Activated T-cell treated with anti-CD3 and anti-CD28 coated beads, Interleukin-2, amount 50 U/mL, for 24 hours (primary cell): ENCODE measurements at regions not wholly inside any gene's neighbourhood (a gene's known extent, or its start where the extent isn't known, plus 50 kb on each side); places are given as distances from the start of the nearest gene placed in this dataset.
"Not testable (repeated sequence)": the region's sequence is repeated elsewhere in the genome, so short reads cannot be mapped to it uniquely, and the experiment has no call there.

Experiments used
- DNase-seq: peaks from one replicate; pipeline ENCODE4 v3.0.0-alpha.2; 2020
- H3K27ac Mint-ChIP-seq: 2 replicates; pipeline ENCODE4 v1.8.0; 2020; ENCODE audit warnings: mild to moderate bottlenecking, mixed read lengths
- H3K27me3 Mint-ChIP-seq: 2 replicates; pipeline ENCODE4 v1.8.0; 2020; ENCODE audit warnings: mixed read lengths
- H3K36me3 Mint-ChIP-seq: 2 replicates; pipeline ENCODE4 v1.8.0; 2020; ENCODE audit warnings: low read depth, mixed read lengths
- H3K4me1 Mint-ChIP-seq: 2 replicates; pipeline ENCODE4 v1.8.0; 2020; ENCODE audit warnings: low read depth, mixed read lengths
- H3K4me3 Mint-ChIP-seq: 2 replicates; pipeline ENCODE4 v1.8.0; 2020; ENCODE audit warnings: mild to moderate bottlenecking, moderate library complexity, mixed read lengths
- H3K9me3 Mint-ChIP-seq: 2 replicates; pipeline ENCODE4 v1.8.0; 2020; ENCODE audit warnings: mixed read lengths

DNA sequence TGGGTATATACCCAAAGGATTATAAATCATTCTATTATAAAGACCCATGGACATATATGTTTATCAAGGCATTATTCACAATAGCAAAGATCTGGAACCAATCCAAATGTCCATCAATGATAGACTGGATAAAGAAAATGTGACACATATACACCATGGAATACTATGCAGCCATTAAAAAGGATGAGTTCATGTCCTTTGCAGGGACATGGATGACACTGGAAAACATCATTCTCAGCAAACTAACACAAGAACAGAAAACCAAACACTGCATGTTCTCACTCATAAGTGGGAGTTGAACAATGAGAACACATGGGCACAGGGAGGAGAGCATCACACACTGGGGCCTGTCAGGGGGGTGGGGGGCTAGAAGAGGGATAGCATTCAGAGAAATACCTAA lies 136.9 kb upstream of the ST8SIA4 start:
- H3K27me3 Mint-ChIP-seq, H3K36me3 Mint-ChIP-seq, DNase-seq, H3K27ac Mint-ChIP-seq, H3K4me1 Mint-ChIP-seq, H3K9me3 Mint-ChIP-seq, H3K4me3 Mint-ChIP-seq: not testable (repeated sequence)

DNA sequence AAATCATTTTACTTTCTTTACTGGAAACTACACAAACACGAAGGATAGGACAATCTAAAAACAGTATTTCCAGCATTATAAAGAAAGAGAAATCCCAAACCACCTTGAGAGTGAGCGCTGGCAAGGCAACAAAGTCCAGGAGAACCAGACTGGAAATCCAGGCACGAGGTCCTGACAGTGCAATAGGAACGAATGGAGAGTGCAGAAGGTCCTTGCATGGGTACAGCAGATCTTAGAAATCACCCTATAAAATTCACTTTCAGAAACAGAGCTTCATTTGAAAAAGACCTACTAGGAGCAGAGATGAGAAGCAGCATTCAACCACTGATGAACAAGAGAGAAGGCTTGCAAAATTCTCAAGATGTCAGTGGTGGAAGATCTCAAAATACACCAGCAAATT lies 133.7 kb upstream of the ST8SIA4 start:
- H3K27me3 Mint-ChIP-seq = peaks cover 2% of the 10 kb centered on the region
- no peaks in the 10 kb centered on the region for H3K4me1 Mint-ChIP-seq
- H3K9me3 Mint-ChIP-seq = peaks cover 4% of the 10 kb centered on the region
- DNase-seq = no peak
- no peak overlapping the region for H3K27ac Mint-ChIP-seq
- no peak overlapping the region for H3K4me3 Mint-ChIP-seq
- H3K36me3 Mint-ChIP-seq = no peaks in the 10 kb centered on the region

DNA sequence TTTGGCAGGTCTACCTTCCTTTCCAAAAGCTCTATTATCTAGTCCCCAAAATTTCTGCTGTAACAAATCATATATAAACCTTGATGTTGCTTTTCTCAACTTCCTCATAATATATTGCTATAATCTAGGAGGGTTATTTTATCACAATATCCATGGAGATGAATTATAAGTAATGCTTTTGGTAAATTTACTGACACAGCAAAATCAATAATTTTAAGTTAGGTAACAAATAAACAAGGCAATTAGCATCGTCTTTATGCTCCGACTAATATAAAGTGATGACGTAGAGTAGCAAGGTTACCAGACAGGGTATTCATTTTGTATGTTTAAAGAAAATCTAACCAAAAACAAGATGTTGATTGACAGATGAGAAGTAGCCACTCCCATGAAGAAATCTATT lies 132.3 kb upstream of the ST8SIA4 start:
- Mint-ChIP-seq H3K27me3 (peaks cover under 1% of the 10 kb centered on the region), H3K27ac (no peak overlapping the region), H3K4me1 (no peaks in the 10 kb centered on the region), H3K4me3 (no peak overlapping the region), H3K9me3 (peaks cover 4% of the 10 kb centered on the region), H3K36me3 (no peaks in the 10 kb centered on the region)
- no peak for DNase-seq

DNA sequence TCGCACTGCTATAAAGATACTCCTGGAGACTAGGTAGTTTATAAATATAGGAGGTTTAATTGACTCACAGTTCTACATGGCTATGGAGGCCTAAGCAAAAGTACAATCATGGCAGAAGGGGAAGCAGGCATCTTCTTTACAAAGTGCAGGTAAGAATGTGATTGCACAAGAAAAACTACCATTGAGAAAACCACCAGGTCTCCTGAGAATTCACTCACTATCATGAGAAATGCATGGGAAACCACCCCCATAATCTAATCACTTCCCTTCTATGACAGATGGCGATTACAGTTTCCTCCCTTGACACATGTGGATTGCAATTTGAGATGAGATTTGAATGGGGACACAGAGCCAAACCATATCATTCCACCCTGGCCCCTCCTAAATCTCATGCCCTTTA lies 121.2 kb upstream of the ST8SIA4 start:
- no peaks in the 10 kb centered on the region for H3K4me1 Mint-ChIP-seq
- H3K36me3 Mint-ChIP-seq = no peaks in the 10 kb centered on the region
- peaks cover 4% of the 10 kb centered on the region for H3K9me3 Mint-ChIP-seq
- H3K27me3 Mint-ChIP-seq = no peaks in the 10 kb centered on the region
- no peak overlapping the region for H3K27ac Mint-ChIP-seq
- no peak for DNase-seq
- H3K4me3 Mint-ChIP-seq = no peak overlapping the region

DNA sequence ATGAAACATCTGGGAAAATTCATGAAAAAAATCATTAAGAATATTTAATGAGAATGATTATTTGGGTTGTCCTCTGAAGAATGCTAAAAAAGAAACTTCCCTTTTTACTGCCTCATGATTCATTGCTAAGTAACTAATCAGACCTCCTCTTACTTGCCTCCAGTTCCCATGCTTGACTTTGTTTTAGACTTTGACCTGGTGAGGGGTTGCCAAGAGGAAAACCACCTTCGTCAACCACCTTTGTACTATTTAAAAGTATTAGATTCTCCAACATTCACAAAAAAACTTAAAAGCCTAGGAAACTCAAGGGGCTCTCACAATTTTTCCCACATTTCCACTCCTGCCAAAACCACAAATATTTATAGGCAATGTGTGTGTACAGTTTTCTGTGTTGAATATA lies 115.2 kb upstream of the ST8SIA4 start:
- H3K4me3 Mint-ChIP-seq = no peak overlapping the region
- no peaks in the 10 kb centered on the region for H3K27me3 Mint-ChIP-seq
- no peak for DNase-seq
- H3K27ac Mint-ChIP-seq = no peak overlapping the region
- H3K4me1 Mint-ChIP-seq = no peaks in the 10 kb centered on the region
- H3K9me3 Mint-ChIP-seq = peaks cover 4% of the 10 kb centered on the region
- H3K36me3 Mint-ChIP-seq = no peaks in the 10 kb centered on the region

DNA sequence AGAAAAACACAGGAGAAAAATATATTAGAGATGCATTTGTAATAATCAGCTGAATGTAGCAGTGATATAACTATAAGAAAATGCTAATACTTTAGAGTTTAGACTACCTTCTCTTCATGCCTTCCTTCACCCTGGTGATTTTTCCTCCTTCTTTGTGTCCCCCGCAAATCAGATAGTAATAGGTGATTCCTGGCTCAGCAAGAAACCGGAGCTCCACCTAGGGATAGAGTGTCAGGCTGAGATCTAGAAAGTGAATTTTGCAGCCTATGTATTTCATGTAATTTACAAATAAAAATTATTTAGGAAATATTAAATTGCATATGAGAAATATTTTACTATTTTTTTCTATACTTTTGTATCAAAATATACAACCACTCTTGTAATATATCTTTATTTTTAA lies 109.8 kb upstream of the ST8SIA4 start:
- Mint-ChIP-seq H3K27ac (no peak overlapping the region), H3K9me3 (no peaks in the 10 kb centered on the region)

DNA sequence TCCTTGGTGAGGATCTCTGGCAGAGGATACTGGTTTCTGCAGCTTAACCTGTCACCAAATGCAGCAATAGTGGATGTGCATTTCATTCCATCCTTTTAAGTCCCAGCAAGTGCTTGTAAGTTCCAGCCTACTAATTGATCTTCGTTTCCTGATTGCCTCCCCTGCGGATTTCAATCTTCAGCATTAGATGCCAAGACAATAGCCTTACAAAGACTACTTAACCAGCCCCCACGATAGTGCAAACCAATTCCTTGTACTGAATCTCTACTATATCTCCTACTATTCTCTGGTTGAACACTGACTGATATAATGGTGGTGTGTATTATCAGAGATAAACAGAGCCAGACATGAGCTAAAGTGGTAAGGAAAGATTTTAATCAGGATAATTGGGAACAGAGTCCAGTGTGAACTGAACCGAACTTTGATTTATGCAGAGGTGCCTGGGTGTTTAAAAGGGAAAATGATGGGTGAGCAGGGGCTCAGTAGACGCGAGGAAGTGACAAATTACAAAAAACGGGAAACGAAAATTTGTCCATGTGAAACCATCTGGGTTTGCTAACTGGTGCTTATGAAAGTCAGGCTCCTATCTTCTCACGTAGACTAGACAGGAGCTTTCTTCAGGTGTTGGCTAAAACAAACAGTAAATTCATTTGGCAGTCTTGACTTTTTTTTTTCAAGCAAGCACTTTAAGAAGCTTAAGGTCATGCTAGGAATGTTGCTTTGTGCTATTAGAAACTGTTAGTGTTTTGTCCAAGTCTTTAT lies 106.9 kb upstream of the ST8SIA4 start:
- Mint-ChIP-seq H3K4me1 (no peaks in the 10 kb centered on the region), H3K4me3 (no peak overlapping the region), H3K27me3 (no peaks in the 10 kb centered on the region), H3K27ac (no peak overlapping the region), H3K36me3 (no peaks in the 10 kb centered on the region), H3K9me3 (no peaks in the 10 kb centered on the region)
- DNase-seq = no peak

More for the DNA sequence above, 109.8 kb upstream of the ST8SIA4 start:
- no peaks in the 10 kb centered on the region for H3K36me3 Mint-ChIP-seq
- no peaks in the 10 kb centered on the region for H3K27me3 Mint-ChIP-seq
- no peak for DNase-seq
- H3K4me3 Mint-ChIP-seq = no peak overlapping the region
- H3K4me1 Mint-ChIP-seq = no peaks in the 10 kb centered on the region

DNA sequence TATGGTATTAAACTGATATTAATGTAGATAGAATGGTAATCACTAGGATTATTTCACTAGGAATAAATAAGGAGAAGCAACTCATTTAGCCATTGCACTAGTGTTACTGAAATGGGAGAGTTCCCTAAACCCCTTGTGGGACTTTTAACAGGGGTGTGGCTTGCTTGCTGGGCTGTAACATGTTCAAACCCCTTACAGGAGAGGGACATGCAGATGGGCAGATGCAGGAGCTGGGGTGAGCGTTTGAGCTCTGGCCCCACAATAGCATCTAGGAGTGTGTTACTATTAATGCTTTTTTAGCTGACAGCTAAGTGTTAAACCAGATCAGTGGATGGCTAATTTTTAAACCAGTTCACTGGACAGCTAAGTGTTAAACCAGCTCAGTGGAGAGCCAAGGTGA lies 89.3 kb upstream of the ST8SIA4 start:
- Mint-ChIP-seq H3K27me3 (no peaks in the 10 kb centered on the region), H3K36me3 (no peaks in the 10 kb centered on the region), H3K27ac (no peak overlapping the region), H3K4me3 (no peak overlapping the region), H3K4me1 (no peaks in the 10 kb centered on the region), H3K9me3 (no peaks in the 10 kb centered on the region)
- no peak for DNase-seq

DNA sequence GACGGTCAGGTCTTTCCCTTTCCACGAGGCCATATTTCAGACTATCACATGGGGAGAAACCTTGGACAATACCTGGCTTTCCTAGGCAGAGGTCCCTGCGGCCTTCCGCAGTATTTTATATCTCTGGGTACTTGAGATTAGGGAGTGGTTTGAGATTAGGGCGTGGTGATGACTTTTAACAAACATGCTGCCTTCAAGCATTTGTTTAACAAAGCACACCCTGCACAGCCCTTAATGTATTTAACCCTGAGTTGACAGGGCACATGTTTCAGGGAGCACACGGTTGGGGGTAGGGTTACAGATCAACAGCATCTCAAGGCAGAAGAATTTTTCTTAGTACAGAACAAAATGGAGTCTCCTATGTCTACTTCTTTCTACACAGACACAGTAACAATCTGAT lies 80.5 kb upstream of the ST8SIA4 start:
- H3K27me3 Mint-ChIP-seq, H3K4me3 Mint-ChIP-seq, H3K9me3 Mint-ChIP-seq: not testable (repeated sequence)

DNA sequence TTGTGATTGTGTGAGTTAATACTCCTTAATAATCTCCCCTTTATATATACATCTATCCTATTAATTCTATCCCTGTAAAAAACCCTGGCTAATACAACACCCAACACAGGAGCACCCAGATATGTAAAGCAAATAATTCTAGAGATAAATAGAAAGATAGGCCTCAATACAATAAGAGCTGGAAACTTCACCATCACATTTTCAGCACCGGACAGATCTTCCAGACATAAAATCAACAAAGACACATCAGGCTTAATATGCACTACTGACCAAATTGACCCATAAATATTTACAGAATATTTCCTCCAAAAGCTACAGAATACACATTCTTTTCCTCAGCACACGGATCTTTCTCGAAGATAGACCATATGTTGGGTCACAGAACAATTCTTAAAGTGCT lies 71.0 kb upstream of the ST8SIA4 start:
- no peak for DNase-seq
- Mint-ChIP-seq H3K27me3 (no peaks in the 10 kb centered on the region), H3K4me1 (no peaks in the 10 kb centered on the region), H3K9me3 (peaks cover 3% of the 10 kb centered on the region), H3K36me3 (no peaks in the 10 kb centered on the region), H3K4me3 (no peak overlapping the region), H3K27ac (no peak overlapping the region)

More for the DNA sequence above, 80.5 kb upstream of the ST8SIA4 start:
- not testable (repeated sequence) for H3K4me1 Mint-ChIP-seq, H3K27ac Mint-ChIP-seq, H3K36me3 Mint-ChIP-seq, DNase-seq

DNA sequence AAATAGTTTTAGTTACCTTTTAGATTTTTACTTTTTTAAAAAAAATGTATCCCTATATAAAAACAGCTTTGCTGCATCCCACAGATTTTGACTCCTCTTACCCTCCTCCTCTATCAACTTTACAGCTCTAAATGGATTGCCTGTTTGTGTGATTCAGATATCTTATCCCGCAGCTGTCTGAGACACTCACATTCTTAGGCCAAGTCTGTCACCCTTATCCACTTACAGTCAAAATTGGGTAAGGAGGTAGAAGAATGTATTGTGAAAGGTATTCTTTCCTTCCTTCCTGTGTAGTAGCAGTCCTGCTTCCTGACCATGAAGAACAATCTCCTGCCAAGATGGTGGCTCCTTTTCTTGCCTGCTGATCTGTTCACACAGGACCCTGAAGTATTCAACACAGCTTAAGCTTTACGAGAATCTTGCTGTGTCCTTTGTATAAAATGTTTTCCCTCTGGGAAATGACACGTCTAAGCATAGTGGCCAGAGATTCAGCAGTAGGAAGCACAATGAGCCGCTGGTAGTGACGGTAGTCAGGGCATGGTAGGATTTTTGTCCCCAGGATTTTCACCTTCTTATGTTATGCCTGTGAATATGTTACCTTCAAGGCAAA lies 67.7 kb upstream of the ST8SIA4 start:
- H3K9me3 Mint-ChIP-seq = no peaks in the 10 kb centered on the region
- H3K27ac Mint-ChIP-seq = no peak overlapping the region
- no peaks in the 10 kb centered on the region for H3K27me3 Mint-ChIP-seq
- H3K4me1 Mint-ChIP-seq = no peaks in the 10 kb centered on the region
- no peaks in the 10 kb centered on the region for H3K36me3 Mint-ChIP-seq
- no peak overlapping the region for H3K4me3 Mint-ChIP-seq
- no peak for DNase-seq

DNA sequence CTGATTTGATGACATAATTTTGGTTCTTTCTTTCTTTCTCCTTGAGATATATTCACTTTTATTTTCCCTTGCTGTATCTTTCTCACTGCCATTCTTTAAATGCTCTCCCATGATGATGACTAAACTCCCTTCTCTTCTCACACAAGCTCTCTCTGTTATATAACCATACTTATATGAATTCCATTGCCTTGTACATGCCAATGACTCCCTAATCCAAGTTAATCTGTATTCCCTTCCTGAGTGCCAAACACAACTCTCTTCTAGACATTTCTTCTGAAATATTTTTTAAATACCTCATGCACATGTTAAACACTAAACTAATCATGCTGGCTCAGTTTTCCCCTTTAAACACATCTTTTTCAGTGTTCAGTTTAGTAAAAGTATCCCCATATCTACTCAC lies 62.2 kb upstream of the ST8SIA4 start:
- H3K36me3 Mint-ChIP-seq = no peaks in the 10 kb centered on the region
- no peaks in the 10 kb centered on the region for H3K27me3 Mint-ChIP-seq
- H3K9me3 Mint-ChIP-seq = no peaks in the 10 kb centered on the region
- H3K4me1 Mint-ChIP-seq = peaks cover 10% of the 10 kb centered on the region
- H3K4me3 Mint-ChIP-seq = no peak overlapping the region
- H3K27ac Mint-ChIP-seq = no peak overlapping the region
- DNase-seq = no peak
